ENCODE measurements at regions not wholly inside any gene's neighbourhood (a gene's known extent, or its start where the extent isn't known, plus 50 kb on each side); places are given as distances from the start of the nearest gene placed in this dataset.

DNA sequence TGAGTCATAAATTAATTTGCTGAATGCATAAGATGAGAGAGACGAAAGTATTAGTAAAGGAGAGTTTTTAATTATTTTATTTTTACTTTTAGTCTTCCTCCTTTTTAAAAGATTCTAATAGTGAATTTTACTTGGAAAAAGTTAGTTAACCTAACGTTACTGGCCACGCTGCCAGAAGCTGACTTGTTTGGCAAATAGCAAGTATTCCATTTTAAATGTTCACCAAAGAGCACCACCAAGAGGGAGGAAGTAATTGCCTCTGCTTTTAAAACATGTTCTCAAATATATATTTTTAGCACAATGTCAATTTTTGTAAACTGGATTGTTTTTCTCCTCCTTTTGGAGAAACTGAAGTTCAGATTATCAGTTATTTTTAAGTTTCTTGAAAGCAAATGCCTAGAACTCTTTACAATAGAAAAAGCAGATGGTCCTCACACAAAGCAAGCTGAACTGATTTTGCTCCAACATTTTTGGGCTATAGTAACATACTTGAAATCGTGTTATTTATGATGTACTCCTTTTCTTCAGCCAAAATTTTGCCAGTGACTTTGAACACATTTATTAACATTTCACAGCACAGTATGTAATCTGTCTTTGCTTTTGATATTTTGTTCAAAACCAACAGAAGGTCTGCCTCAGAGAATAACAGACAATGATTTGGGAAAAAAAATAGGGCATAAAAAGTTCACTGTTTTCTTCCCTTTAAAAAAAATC is 1311.0 kb upstream of the FAM98A start:
- H3K4me3 ChIP-seq (ENCODE audit: control insufficient read depth, low read depth, low read length), result no peak overlapping the region
- TF ChIP-seq, protein P1, sequence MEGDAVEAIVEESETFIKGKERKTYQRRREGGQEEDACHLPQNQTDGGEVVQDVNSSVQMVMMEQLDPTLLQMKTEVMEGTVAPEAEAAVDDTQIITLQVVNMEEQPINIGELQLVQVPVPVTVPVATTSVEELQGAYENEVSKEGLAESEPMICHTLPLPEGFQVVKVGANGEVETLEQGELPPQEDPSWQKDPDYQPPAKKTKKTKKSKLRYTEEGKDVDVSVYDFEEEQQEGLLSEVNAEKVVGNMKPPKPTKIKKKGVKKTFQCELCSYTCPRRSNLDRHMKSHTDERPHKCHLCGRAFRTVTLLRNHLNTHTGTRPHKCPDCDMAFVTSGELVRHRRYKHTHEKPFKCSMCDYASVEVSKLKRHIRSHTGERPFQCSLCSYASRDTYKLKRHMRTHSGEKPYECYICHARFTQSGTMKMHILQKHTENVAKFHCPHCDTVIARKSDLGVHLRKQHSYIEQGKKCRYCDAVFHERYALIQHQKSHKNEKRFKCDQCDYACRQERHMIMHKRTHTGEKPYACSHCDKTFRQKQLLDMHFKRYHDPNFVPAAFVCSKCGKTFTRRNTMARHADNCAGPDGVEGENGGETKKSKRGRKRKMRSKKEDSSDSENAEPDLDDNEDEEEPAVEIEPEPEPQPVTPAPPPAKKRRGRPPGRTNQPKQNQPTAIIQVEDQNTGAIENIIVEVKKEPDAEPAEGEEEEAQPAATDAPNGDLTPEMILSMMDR (IDR thresholded peaks at IDR 0.05; ENCODE audit: control insufficient read depth, insufficient read depth, low read depth, low read length, missing control alignments), result no peak
- no peak for DNase-seq (ENCODE audit: low read depth)

DNA sequence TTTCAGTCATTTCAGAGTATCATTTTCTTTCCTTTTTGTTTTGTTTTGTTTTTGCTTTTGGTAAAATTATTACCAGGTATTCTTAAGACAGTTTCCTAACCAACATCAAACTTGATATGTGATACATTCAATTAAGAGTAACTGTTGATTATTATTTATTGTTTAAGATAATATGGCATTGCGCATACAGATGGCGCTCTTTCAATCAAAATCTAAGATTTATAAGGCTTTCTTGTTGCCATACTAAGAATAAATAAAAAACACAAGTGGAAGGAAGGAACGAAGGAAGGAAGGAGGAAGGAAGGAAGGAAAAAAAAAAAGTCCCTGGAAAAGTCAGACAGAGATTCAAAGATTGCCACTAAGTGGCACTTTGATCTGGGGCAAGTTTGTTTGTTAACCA is 1308.7 kb upstream of the FAM98A start:
- DNase-seq (ENCODE audit: low read depth), result no peak
- TF ChIP-seq, protein P1 (IDR thresholded peaks at IDR 0.05; ENCODE audit: control insufficient read depth, insufficient read depth, low read depth, low read length, missing control alignments), result no peak
- no peak overlapping the region for H3K4me3 ChIP-seq (ENCODE audit: control insufficient read depth, low read depth, low read length)

DNA sequence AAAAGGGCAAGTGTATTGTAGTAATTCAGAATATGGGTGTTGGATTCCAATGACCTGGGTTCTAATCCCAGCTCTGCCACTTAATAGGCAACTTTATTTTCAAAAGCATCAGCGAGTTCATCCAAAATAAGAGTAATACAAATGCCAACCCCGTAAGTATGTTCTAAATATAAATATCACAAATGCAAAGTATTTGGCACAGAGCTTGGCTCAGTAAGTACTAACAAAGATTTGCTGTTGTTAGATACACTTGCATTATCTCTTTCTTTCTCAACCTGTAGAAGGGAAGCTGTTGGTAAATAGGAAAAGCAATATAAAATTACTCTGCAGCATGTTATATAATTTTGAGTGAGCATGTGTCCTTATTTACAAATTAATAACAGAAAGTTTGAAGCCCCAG is 1302.6 kb upstream of the FAM98A start:
- H3K4me3 ChIP-seq (ENCODE audit: control insufficient read depth, low read depth, low read length), result no peak overlapping the region
- TF ChIP-seq, protein P1 (IDR thresholded peaks at IDR 0.05; ENCODE audit: control insufficient read depth, insufficient read depth, low read depth, low read length, missing control alignments), result no peak
- no peak for DNase-seq (ENCODE audit: low read depth)

DNA sequence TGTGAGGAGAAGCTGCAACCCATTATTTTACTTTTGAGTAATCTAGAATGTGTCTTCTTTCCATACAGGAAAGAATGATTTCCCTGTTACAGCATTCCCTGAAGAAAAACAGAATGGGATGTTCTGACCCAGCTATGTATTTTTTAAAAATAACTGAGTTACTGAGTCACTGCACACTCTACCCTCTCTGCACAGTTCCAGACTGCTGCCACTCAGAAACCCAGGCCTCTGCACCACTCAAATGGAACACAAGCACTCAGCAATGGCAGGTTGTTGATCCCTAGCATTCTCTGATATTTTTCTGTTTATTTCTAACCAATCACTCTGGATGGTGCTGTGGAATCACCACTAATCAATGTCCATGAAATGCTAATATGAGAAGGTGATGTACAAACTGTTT is 1300.0 kb upstream of the FAM98A start:
- DNase-seq (ENCODE audit: low read depth), result no peak
- TF ChIP-seq, protein P1 (IDR thresholded peaks at IDR 0.05; ENCODE audit: control insufficient read depth, insufficient read depth, low read depth, low read length, missing control alignments), result no peak

DNA sequence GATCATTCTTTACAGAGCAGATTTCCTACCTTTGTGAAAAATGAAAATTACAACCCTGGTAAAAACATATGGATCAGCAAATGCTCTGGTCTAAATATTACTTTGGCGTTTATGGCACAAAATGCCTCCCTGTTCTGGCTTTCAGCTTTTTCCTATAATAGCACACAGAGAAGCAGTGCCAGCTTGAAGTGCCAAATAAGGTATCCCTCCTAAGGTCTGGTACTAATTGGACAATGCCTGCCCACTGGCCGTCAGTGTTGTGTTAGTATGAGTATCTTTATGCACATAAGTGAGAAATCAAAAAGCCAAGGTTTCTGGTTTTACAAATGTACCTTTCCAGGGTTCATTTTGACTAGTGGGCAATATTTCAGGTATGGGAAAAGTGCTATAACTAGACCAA is 1293.7 kb upstream of the FAM98A start:
- no peak overlapping the region for H3K4me3 ChIP-seq (ENCODE audit: control insufficient read depth, low read depth, low read length)
- DNase-seq (ENCODE audit: low read depth), result no peak
- TF ChIP-seq, protein P1 (IDR thresholded peaks at IDR 0.05; ENCODE audit: control insufficient read depth, insufficient read depth, low read depth, low read length, missing control alignments), result no peak

More for the DNA sequence above, 1300.0 kb upstream of the FAM98A start:
- H3K4me3 ChIP-seq (ENCODE audit: control insufficient read depth, low read depth, low read length), result no peak overlapping the region

DNA sequence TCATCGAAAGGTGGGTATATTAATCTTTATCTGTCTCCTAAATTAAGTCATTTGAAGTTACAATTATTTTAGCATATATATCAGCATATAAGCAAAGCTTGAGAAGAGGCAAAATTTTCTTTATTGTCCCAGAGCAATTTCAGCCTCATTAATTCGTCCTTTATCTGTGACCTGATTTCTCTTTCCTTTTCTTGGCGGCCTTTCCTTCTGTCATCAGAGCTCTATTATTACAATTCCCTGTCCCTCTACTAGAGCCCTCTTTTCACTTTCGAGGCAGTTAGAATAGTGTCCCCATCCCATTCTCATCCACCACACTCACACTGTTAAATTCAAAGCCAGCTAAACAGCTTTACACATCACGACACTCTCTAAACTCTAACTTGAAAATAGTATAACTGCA is 1293.2 kb upstream of the FAM98A start:
- H3K4me3 ChIP-seq (ENCODE audit: control insufficient read depth, low read depth, low read length), result no peak overlapping the region
- DNase-seq (ENCODE audit: low read depth), result no peak
- TF ChIP-seq, protein P1 (IDR thresholded peaks at IDR 0.05; ENCODE audit: control insufficient read depth, insufficient read depth, low read depth, low read length, missing control alignments), result no peak
